ENCODE measurements at regions not wholly inside any gene's neighbourhood (a gene's known extent, or its start where the extent isn't known, plus 50 kb on each side); places are given as distances from the start of the nearest gene placed in this dataset.

GRCh38 chr19:28128341-28128740, 1084.6 kb downstream of the UQCRFS1 start:
- no peak for TF ChIP-seq YY1 (IDR thresholded peaks at IDR 0.05; ENCODE audit: insufficient read depth, insufficient read length)
- no peak for TF ChIP-seq SUZ12 (IDR thresholded peaks at IDR 0.05; ENCODE audit: extremely low read depth, insufficient read depth, insufficient read length)
- TF ChIP-seq ZNF274 (IDR thresholded peaks at IDR 0.05; ENCODE audit: low read depth, low read length), result no peak

All from NT2/D1 (cell line).